ENCODE measurements at regions not wholly inside any gene's neighbourhood (a gene's known extent, or its start where the extent isn't known, plus 50 kb on each side); places are given as distances from the start of the nearest gene placed in this dataset.

GRCh38 chr6:112651239-112651638 lies 304.1 kb downstream of the RFPL4B start:
- TF ChIP-seq CTCF (IDR thresholded peaks at IDR 0.05; ENCODE audit: low read length) (no peak), EZH2 (optimal IDR thresholded peaks at IDR 0.05; ENCODE audit: low read depth, low read length) (no peak)

All from MM.1S (cell line).